Tibial artery (tissue), 4 donors: ENCODE measurements at regions not wholly inside any gene's neighbourhood (a gene's known extent, or its start where the extent isn't known, plus 50 kb on each side); places are given as distances from the start of the nearest gene placed in this dataset.
"Not testable (repeated sequence)": the region's sequence is repeated elsewhere in the genome, so short reads cannot be mapped to it uniquely, and the experiment has no call there.

ENCODE experiments used
- DNase-seq, 2 donors: peaks; one replicate each; pipeline ENCODE4 v3.0.0-alpha.2; 2019
- H3K27ac ChIP-seq, 2 donors: fragments of 200-600 bp; sonication (generic) in 1 of 2; 1 replicate in 1 of 2; 2 replicates in 1 of 2; pipeline ENCODE4 v1.5.1; 2018 to 2019; ENCODE audit warnings: mild to moderate bottlenecking in 1 of 2
- H3K27me3 ChIP-seq, 2 donors: fragments of 200-600 bp; sonication (generic) in 1 of 2; one replicate each; pipeline versions ENCODE4 v1.5.1 to v1.6.0; 2016 to 2019
- H3K36me3 ChIP-seq, 3 donors: fragments of 200-600 bp; sonication (generic) in 2 of 3; one replicate each; pipeline ENCODE4 v1.5.1; 2016 to 2019; ENCODE audit warnings: mild to moderate bottlenecking in 2 of 3
- H3K4me1 ChIP-seq, 4 donors: fragments of 200-600 bp; sonication (generic) in 2 of 4; 1 replicate in 3 of 4; 2 replicates in 1 of 4; pipeline ENCODE4 v1.5.1; 2016 to 2019
- H3K4me3 ChIP-seq, 2 donors: fragments of 200-600 bp; sonication (generic) in 1 of 2; 1 replicate in 1 of 2; 2 replicates in 1 of 2; pipeline ENCODE4 v1.5.1; 2018 to 2019; ENCODE audit warnings: mild to moderate bottlenecking in 2 of 2
- H3K9me3 ChIP-seq, 3 donors: fragments of 200-600 bp; sonication (generic) in 1 of 3; one replicate each; pipeline ENCODE4 v1.5.1; 2016 to 2019
- intact Hi-C: fragments of 100-400 bp; cut with DNase I; formaldehyde crosslinking; loops from one replicate; pipeline ENCODE4 v1.15.0; 2023; ENCODE audit warnings: low total_unique reads

DNA sequence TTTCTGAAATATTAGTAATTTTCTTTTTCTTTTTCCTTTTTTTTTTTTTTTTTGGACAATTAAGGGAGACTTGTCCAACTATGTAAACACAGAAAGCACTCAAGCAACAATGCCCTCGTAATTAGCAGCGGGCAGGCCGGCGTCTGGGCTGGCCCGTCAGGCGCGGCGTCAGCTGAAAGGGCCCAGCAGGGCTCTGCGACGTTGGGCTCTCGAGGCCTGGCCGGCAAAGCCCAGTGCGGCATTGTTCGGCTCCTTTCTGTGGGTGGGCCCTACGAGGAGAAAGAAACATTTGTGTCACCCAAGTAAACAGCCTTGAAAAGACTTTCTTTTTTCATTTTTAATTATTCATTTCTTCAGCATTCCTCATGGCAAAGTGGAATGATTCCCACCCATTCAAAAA, 359.2 kb downstream of the TEX29 start:
- H3K9me3 ChIP-seq, H3K4me3 ChIP-seq, H3K4me1 ChIP-seq, H3K27ac ChIP-seq, H3K27me3 ChIP-seq, H3K36me3 ChIP-seq, DNase-seq, intact Hi-C loops: not testable (repeated sequence)

DNA sequence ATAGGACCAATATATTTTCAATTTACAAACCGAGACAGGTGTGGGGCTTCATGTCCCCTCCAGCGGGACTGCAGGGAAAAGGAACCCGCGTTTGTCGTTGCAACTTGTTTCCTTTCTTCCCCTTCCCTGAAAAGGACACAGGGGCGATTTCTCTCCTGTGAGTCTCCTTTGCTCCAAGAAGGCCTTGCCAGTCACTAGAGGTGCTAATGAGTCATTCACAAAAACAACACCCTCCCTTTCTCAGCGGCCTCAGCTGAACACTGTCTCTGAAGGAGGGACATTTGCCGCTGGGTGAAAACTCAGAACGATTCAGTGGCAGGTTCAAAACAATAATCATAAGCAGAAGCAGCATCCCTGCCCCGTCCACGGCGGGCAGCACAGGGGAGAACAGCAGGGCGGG, 359.7 kb downstream of the TEX29 start:
- intact Hi-C loops, H3K9me3 ChIP-seq, DNase-seq, H3K4me3 ChIP-seq, H3K27ac ChIP-seq, H3K36me3 ChIP-seq, H3K27me3 ChIP-seq, H3K4me1 ChIP-seq: not testable (repeated sequence)

DNA sequence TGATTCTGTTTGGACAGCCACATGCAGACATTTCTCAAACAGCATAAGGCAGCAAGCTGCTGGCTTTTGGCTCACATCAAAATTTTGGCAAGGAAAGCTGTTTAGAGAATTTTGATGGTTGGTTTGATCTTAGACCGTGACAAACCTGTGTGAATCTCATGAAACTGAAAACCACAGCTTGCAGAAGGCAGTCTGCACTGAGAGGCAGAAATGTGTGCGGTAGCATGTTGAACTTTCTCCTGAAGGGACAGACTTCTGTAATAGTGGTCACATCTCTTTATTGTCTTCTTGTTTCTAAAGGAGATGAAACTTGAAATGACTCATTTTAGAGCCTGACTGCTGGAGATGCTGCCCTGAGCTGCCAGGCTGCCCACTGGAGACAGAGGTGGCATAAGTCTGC, 371.6 kb downstream of the TEX29 start:
- H3K27ac ChIP-seq, H3K4me1 ChIP-seq, DNase-seq, H3K27me3 ChIP-seq, H3K9me3 ChIP-seq, H3K36me3 ChIP-seq, intact Hi-C loops, H3K4me3 ChIP-seq: not testable (repeated sequence)

DNA sequence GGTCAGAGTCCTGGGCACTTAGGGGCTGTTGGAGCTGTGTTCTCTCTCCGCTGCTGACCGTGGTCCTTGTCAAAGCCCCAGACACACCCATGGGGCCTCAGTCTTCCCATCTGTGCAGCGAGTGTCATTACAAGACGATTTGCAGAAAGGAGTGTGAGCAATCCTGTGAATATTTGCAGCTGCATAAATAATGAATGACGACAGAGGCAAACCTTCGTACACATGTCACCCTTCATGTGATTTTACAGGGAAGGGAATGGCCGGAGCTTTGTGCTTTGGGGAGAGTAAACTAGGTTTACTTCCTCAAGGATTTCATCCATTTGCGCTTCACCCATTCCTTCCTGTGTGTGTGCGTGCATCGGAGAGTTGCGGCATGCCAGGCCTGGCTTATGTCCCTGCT, 370.8 kb upstream of the SOX1 start:
- H3K27me3 ChIP-seq, intact Hi-C loops, H3K4me1 ChIP-seq, H3K36me3 ChIP-seq, H3K4me3 ChIP-seq, H3K9me3 ChIP-seq, H3K27ac ChIP-seq, DNase-seq: not testable (repeated sequence)

DNA sequence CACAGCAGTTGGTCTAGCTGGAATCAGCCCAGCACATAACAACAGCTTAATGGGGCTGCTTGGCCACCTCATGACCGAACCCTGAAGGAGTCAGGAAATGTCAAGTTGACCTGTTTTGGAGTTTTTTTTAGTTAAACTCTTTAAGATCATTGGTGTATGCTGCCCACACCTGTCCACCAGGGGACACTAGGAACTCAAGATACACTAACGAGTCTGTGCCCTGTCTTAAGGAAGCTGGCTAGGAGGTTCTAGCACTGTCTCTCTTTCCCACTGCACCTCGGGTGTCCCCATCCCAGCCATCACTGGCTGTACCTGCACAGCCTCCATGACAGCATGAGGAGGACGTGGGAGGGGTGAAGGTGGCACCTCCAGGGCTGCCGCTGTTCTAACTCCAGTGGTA, 364.9 kb upstream of the SOX1 start:
- H3K9me3 ChIP-seq, H3K27me3 ChIP-seq, H3K27ac ChIP-seq, H3K36me3 ChIP-seq, H3K4me3 ChIP-seq, DNase-seq, intact Hi-C loops, H3K4me1 ChIP-seq: not testable (repeated sequence)
